ENCODE measurements at regions not wholly inside any gene's neighbourhood (a gene's known extent, or its start where the extent isn't known, plus 50 kb on each side); places are given as distances from the start of the nearest gene placed in this dataset.

GRCh38 chr5:130836729-130837649, 328.1 kb downstream of the HINT1 start:
- no peak for TF ChIP-seq CTCF (IDR thresholded peaks at IDR 0.05)

GRCh38 chr5:130815246-130815645, 349.8 kb downstream of the HINT1 start:
- no peak for TF ChIP-seq CTCF (IDR thresholded peaks at IDR 0.05)

- TF ChIP-seq CTCF (IDR thresholded peaks at IDR 0.05) = no peak
These were observed 356.4 kb downstream of the HINT1 start for GRCh38 chr5:130808691-130809090.

DNA sequence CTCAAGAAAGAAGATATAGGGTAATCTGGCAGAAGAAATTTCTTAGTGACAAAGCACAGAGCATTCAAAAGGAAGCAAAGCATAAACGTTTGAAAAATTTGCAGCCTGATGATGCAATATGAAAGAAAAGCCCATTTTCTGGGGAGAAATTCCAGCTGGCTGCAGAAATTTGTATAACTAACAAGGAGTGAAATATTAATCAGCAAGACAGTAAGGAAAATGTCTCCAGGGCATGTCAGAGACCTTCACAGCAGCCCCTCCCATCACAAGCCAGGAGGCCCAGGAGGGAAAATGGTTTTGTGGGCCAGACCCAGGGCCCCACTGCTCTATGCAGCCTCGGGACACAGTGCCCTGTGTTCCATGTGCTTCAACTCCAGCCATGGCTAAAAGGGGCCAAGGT, 359.4 kb downstream of the HINT1 start:
- TF ChIP-seq CTCF (IDR thresholded peaks at IDR 0.05) = no peak

DNA sequence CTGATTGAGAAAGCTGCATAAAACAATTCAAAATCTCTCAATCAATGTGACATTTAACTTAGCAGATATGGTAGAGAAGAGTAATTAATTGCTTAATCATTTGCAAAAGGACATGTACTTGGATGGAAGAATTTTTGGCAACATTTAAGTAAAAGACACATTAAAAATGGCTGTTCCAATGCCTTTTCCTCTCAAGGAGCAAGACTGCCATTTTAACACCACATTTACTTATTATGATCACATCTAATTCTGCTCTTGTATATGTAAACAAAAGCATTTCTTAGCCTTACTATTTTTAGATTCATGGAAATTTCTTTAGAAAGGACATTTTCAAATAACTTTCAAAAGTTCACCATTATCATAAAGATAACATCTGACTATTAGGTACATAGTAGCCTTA, 360.0 kb downstream of the HINT1 start:
- no peak for TF ChIP-seq CTCF (IDR thresholded peaks at IDR 0.05)

DNA sequence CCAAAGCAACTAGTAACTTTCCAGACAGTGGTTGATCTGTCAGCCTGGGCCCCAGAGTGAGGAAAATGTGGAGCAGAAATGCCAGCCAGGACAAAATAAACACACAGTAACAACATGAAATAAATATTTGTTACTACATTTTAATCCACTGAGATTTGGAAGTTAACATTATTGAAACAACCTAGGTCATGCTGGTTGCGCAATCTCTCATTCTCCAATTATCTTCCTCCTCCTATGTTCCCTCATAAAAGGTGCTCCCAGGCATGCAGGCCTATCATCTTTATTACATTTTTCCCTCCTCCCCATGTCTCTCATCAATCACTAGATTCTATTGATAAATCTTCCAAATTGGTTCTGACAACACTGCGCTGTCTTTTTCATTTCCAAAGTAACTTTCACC, 363.1 kb downstream of the HINT1 start:
- TF ChIP-seq CTCF (IDR thresholded peaks at IDR 0.05) = no peak

DNA sequence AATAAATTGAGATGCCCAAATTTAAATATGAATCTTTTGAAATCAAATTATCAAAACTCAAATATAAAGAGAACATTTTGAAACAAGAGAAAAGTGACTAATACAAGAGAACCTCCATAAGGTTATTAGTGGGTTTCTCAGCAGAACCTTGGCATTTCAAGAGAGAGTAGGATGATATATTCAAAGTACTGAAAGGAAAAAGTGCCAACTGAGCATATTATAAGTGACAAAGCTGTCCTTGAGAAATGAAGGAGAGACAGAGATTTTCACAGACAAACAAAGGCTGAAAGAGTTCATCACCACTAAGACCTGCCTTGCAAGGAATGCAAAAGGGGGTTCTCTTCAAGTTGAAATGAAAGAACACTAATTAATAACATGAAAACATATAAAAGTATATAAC, 366.0 kb downstream of the HINT1 start:
- no peak for TF ChIP-seq CTCF (IDR thresholded peaks at IDR 0.05)

Data from LNCAP (cell line).